SKM-1 treated with dmso at 0.1 percent for 144 hours (cell line): ENCODE measurements at regions not wholly inside any gene's neighbourhood (a gene's known extent, or its start where the extent isn't known, plus 50 kb on each side); places are given as distances from the start of the nearest gene placed in this dataset.
A peak's percentile ranks its signal among the peaks of the same experiment; 100 is the strongest.
"Not testable (repeated sequence)": the region's sequence is repeated elsewhere in the genome, so short reads cannot be mapped to it uniquely, and the experiment has no call there.

Experiments
- DNase-seq: peaks from one replicate; lab custom pipeline; 2025; ENCODE audit not compliant: unreplicated experiment; lab: John Stamatoyannopoulos, UW

- DNase-seq = no peak
Measured at GRCh38 chr20:56765172-56766073, 136.3 kb downstream of the TFAP2C start.

GRCh38 chr20:56766528-56766927 lies 137.4 kb downstream of the TFAP2C start:
- no peak for DNase-seq

GRCh38 chr20:56769921-56770600 lies 141.0 kb downstream of the TFAP2C start:
- DNase-seq = no peak

- DNase-seq = no peak
Measured at GRCh38 chr20:56773749-56774148, 144.6 kb downstream of the TFAP2C start.

GRCh38 chr20:56774873-56775272 lies 145.8 kb downstream of the TFAP2C start:
- DNase-seq = no peak

GRCh38 chr20:56776345-56776744 lies 147.2 kb downstream of the TFAP2C start:
- DNase-seq = no peak

- DNase-seq = no peak
Measured at GRCh38 chr20:56778765-56779195, 149.7 kb downstream of the TFAP2C start.

- DNase-seq = no peak
Measured at GRCh38 chr20:56779452-56780143, 150.5 kb downstream of the TFAP2C start.

GRCh38 chr20:56780266-56780665 lies 151.2 kb downstream of the TFAP2C start:
- no peak for DNase-seq

- no peak for DNase-seq
Measured at GRCh38 chr20:56781108-56781739, 152.1 kb downstream of the TFAP2C start.

GRCh38 chr20:56781987-56782560 lies 153.0 kb downstream of the TFAP2C start:
- DNase-seq = not testable (repeated sequence)

- DNase-seq = not testable (repeated sequence)
Measured at GRCh38 chr20:56782814-56783213, 153.7 kb downstream of the TFAP2C start.

- DNase-seq = no peak
Measured at GRCh38 chr20:56783826-56784225, 154.7 kb downstream of the TFAP2C start.

GRCh38 chr20:56786503-56786902 lies 157.4 kb downstream of the TFAP2C start:
- DNase-seq = no peak

GRCh38 chr20:56788041-56788670 lies 159.1 kb downstream of the TFAP2C start:
- DNase-seq = peak; percentile 43

- DNase-seq = no peak
Measured at GRCh38 chr20:56788671-56789610, 159.8 kb downstream of the TFAP2C start.

- DNase-seq = no peak
Measured at GRCh38 chr20:56793916-56794315, 164.8 kb downstream of the TFAP2C start.

GRCh38 chr20:56795492-56795891 lies 166.4 kb downstream of the TFAP2C start:
- no peak for DNase-seq

GRCh38 chr20:56796345-56796744 lies 167.2 kb downstream of the TFAP2C start:
- peak; percentile 45 for DNase-seq
